Stimulated activated CD4-positive, alpha-beta T cell treated with anti-CD3 and anti-CD28 coated beads, Interleukin-15, amount 100 ng/mL, for 24 hours (primary cell): ENCODE measurements at regions not wholly inside any gene's neighbourhood (a gene's known extent, or its start where the extent isn't known, plus 50 kb on each side); places are given as distances from the start of the nearest gene placed in this dataset.
"Not testable (repeated sequence)": the region's sequence is repeated elsewhere in the genome, so short reads cannot be mapped to it uniquely, and the experiment has no call there.

Experiments
- DNase-seq: peaks from one replicate; pipeline ENCODE4 v3.0.0-alpha.2; 2020

- DNase-seq = no peak
These were observed 468.3 kb downstream of the PDZRN4 start for GRCh38 chr12:41656454-41656853.

GRCh38 chr12:41653386-41654326 lies 465.5 kb downstream of the PDZRN4 start:
- no peak for DNase-seq

DNA sequence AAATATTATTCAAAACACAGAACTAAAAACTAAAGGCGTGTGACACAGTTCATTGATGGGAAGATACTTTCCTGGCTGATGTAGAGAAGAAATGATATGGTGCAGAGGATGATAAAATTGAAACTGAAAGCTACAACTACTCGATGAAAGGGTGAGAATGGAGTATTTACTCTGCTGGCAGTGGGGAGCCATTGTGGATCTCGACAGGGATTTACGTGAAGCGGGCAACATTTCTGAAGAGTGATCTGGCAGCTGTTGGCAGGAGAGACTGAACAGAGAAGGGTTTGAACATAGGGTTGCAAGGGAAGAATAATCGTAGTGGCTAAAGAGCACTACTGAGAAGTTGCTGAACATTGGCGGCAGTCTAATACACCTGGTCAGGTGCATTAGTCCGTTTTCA lies 464.9 kb downstream of the PDZRN4 start:
- no peak for DNase-seq

- DNase-seq = no peak
These were observed 457.5 kb downstream of the PDZRN4 start for GRCh38 chr12:41645624-41646023.

- not testable (repeated sequence) for DNase-seq
These were observed 454.7 kb downstream of the PDZRN4 start for GRCh38 chr12:41642808-41643207.

DNA sequence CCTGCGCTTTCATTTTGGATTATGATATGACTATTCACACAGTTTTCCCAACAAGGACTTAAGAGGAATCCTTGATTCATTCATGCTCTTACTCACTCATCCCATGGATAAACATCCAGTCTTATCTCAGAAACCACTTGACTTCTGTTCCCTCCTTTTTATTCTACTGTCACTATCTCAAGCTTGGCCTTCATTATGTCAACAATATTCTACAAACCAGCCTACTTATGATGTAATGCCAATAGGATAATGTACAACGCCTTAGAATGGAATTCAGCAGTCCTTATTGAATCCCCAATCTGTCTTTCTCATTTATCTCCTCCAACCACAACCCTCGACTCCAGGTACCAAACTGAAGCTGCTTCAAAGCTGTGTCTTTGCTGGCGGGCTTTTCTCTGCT lies 448.5 kb downstream of the PDZRN4 start:
- no peak for DNase-seq

DNA sequence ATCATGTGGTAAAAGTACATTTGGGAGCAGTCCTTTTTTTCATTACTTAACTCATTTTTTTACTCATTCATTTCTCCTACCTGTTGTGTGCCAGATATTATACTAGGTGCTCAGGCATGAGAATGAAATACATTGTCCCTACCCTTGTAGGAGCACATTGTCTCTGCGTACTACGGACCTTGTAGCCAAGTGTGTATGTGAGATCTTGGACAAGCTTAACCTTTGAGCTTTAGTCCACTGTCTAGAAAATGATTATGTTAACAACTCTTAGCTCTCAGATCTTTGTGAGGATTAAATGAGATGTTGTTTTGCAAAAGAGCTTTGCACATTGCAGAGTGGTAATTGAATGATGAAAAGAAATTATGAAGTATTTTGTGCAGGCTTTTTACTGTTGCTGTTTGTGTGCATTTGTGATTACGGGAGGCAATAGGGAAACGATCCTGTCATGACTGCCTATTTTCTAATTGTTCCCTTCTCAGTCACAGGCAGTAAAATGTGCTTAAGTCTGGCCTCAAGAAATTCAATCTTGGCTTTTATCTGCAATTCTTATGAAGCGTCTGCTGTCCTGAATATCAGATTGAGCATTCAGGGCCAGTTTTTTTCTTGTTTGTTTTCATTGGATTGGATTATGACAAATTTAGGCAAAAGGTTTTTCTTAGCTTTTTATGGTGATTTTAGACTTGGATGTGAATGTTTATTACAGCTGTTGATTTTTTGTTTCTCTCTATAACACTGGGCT lies 447.7 kb downstream of the PDZRN4 start:
- DNase-seq = no peak

DNA sequence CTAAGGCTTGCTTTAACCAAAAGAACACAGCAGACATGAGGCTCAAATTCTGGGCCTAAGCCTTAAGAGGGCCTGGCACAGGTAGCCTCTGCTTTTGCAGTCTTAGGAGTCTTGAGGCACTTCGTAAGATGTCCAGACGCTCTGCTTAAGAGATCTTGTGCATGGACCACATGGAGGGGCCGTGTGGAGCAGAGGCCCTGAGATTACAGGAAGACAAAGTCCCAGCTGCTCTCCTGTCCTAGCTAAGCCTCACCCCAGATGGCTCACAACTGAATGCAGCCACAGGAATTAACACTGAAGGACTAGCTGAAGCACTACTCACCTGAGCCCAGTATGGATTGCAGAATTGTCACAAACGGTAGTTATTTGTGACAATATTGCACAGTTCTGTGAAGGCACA lies 446.0 kb downstream of the PDZRN4 start:
- DNase-seq = no peak

DNA sequence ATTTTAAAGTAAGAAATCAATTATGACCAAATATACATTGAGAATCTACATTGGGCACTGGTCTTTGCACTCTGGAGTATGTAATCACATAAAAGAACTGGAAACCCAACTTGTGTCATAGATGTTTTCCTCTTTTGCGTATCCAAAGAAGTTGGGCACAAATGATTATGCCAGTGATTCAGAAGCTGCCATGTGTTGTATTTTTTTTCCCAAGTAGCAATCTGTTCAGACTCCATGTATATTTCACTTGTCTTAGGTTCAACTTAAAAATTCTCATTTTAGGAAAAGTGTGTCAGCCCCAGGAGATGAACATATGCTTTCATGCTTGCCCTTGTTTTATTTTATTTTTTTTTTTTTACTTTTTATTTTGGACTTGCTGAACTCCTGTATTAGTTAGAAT lies 441.5 kb downstream of the PDZRN4 start:
- no peak for DNase-seq

- no peak for DNase-seq
These were observed 439.4 kb downstream of the PDZRN4 start for GRCh38 chr12:41627476-41627875.

DNA sequence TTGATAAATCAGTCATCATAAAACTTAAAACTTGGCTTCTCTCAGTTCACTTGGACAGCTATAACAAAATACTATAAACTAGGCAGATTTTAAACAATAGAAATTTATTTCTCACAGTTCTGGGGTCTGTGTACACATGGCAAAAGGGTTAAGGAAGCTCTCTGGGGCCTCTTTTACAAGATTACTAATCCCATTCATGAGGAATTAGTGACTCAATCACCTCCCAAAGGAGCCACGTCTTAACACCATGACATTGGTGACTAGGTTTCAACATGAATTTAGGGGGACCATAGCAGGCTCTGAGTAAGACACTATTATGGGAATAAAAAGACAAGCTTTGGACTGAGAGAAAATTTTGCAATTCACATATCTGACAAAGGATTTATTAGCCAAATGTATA lies 436.5 kb downstream of the PDZRN4 start:
- DNase-seq = no peak
